ENCODE measurements at regions not wholly inside any gene's neighbourhood (a gene's known extent, or its start where the extent isn't known, plus 50 kb on each side); places are given as distances from the start of the nearest gene placed in this dataset.

DNA sequence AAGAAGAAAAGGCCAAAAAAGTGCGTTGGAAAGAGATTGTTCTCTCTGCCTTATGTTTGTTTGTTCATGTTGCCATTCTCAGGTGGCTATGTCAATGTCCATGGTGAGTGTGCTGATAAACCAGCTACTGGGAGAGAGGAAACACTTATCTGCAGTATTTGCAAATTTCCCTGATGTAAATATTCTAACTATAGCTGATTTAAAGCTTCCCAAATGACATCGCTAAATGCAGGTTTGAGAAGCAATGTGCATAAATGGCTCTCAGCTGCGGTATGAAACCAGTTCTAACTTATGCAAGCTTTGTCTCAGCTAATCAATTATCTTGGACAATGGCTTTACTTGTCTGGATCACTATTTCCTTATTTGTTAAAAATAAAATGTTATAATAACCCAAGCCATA is 312.5 kb upstream of the ANO3 start:
- Histone ChIP-seq H3K79me2 (ENCODE audit: insufficient read depth) (no peaks in the 10 kb centered on the region), H3K9me2 (no peaks in the 10 kb centered on the region), H3F3A (replicated peaks; ENCODE audit: insufficient read depth) (no peaks in the 10 kb centered on the region), H4K20me1 (ENCODE audit: insufficient read depth) (no peaks in the 10 kb centered on the region), H3K27ac (ENCODE audit: low read depth in 2 of 2, low read length in 1 of 2) (no peak overlapping the region), H3K4me2 (no peak overlapping the region), H2AFZ (ENCODE audit: low read depth) (no peak overlapping the region), H3K4me1 (ENCODE audit: control insufficient read depth in 1 of 2, insufficient read depth in 2 of 2, low read depth in 1 of 2, low read length in 1 of 2) (no peaks in the 10 kb centered on the region; a peak in 1 of 4 replicates), H3K36me3 (replicated peaks in 1 of 2; ENCODE audit: control insufficient read depth in 1 of 2, insufficient read depth in 2 of 2, low read length in 1 of 2) (no peaks in the 10 kb centered on the region), H3K27me3 (ENCODE audit: insufficient read depth) (no peaks in the 10 kb centered on the region), H3K4me3 (ENCODE audit: low read depth in 2 of 2, low read length in 1 of 2) (no peak overlapping the region), H3K9ac (no peak overlapping the region), H3K9me3 (no peaks in the 10 kb centered on the region)
- 76% methylated on average over 3 of the region's 3 CpGs for WGBS (ENCODE audit: low lambda C conversion rate)
- DNase-seq = no peak
- TF ChIP-seq RXRA (IDR thresholded peaks at IDR 0.05; ENCODE audit: borderline replicate concordance, low read depth) = no peak
- no peak for TF ChIP-seq POLR2AphosphoS5 (IDR thresholded peaks at IDR 0.05; ENCODE audit: low read depth, low read length)
- TF ChIP-seq JUND (IDR thresholded peaks at IDR 0.05) = no peak
- no peak for TF ChIP-seq GABPA (IDR thresholded peaks at IDR 0.05; ENCODE audit: low read depth)
- no peak for TF ChIP-seq CHD2 (IDR thresholded peaks at IDR 0.05; ENCODE audit: low read length, partially characterized antibody)
- TF ChIP-seq NFIC (IDR thresholded peaks at IDR 0.05; ENCODE audit: borderline replicate concordance) = no peak
- TF ChIP-seq TEAD4 (IDR thresholded peaks at IDR 0.05; ENCODE audit: borderline replicate concordance, insufficient read depth) = no peak
- TF ChIP-seq EZH2phosphoT487 (IDR thresholded peaks at IDR 0.05; ENCODE audit: borderline replicate concordance, low read depth) = no peak
- TF ChIP-seq FOXM1 (IDR thresholded peaks at IDR 0.05; ENCODE audit: low read depth) = no peak
- ChIA-PET POLR2A (no interaction called here), CTCF (no interaction called here)

DNA sequence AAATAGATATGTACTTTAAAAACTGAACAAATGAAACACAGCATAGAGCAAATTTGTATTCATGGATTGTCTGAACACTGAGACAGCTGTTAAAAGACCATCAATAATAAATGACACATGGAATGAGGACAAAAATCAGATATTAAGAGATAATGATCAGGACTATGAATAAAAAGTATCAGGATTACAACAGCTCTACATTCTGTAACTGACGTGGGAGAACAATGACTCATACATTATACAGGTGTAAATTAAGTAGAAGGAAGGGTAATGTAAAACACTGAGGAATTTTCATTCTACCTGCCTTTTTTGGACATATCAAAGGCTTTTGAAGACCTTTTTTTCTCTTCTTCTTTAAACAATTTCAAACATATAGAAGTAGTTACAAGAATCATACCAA is 310.9 kb upstream of the ANO3 start:
- POLR2A ChIA-PET = no interaction called here

More for the DNA sequence above, 310.9 kb upstream of the ANO3 start:
- Histone ChIP-seq H3K27me3 (ENCODE audit: insufficient read depth) (no peaks in the 10 kb centered on the region), H3K36me3 (replicated peaks in 1 of 2; ENCODE audit: control insufficient read depth in 1 of 2, insufficient read depth in 2 of 2, low read length in 1 of 2) (no peaks in the 10 kb centered on the region), H3K27ac (ENCODE audit: low read depth in 2 of 2, low read length in 1 of 2) (no peak overlapping the region), H3K4me1 (ENCODE audit: control insufficient read depth in 1 of 2, insufficient read depth in 2 of 2, low read depth in 1 of 2, low read length in 1 of 2) (no peaks in the 10 kb centered on the region; a peak in 1 of 4 replicates), H3K9ac (no peak overlapping the region), H3K9me3 (no peaks in the 10 kb centered on the region), H4K20me1 (ENCODE audit: insufficient read depth) (no peaks in the 10 kb centered on the region), H3F3A (replicated peaks; ENCODE audit: insufficient read depth) (no peaks in the 10 kb centered on the region), H3K79me2 (ENCODE audit: insufficient read depth) (no peaks in the 10 kb centered on the region), H3K9me2 (no peaks in the 10 kb centered on the region), H3K4me2 (no peak overlapping the region), H3K4me3 (ENCODE audit: low read depth in 2 of 2, low read length in 1 of 2) (no peak overlapping the region), H2AFZ (ENCODE audit: low read depth) (no peak overlapping the region)
- TF ChIP-seq, protein P1, sequence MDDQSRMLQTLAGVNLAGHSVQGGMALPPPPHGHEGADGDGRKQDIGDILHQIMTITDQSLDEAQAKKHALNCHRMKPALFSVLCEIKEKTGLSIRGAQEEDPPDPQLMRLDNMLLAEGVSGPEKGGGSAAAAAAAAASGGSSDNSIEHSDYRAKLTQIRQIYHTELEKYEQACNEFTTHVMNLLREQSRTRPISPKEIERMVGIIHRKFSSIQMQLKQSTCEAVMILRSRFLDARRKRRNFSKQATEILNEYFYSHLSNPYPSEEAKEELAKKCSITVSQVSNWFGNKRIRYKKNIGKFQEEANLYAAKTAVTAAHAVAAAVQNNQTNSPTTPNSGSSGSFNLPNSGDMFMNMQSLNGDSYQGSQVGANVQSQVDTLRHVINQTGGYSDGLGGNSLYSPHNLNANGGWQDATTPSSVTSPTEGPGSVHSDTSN (IDR thresholded peaks at IDR 0.05) = no peak
- TF ChIP-seq TEAD4 (IDR thresholded peaks at IDR 0.05; ENCODE audit: borderline replicate concordance, insufficient read depth) (no peak), NFIC (IDR thresholded peaks at IDR 0.05; ENCODE audit: borderline replicate concordance) (no peak), RAD21 (IDR thresholded peaks at IDR 0.05; ENCODE audit: low read length) (no peak), MXI1 (IDR thresholded peaks at IDR 0.05; ENCODE audit: low read depth, low read length) (no peak)
- TF ChIP-seq, protein P2, sequence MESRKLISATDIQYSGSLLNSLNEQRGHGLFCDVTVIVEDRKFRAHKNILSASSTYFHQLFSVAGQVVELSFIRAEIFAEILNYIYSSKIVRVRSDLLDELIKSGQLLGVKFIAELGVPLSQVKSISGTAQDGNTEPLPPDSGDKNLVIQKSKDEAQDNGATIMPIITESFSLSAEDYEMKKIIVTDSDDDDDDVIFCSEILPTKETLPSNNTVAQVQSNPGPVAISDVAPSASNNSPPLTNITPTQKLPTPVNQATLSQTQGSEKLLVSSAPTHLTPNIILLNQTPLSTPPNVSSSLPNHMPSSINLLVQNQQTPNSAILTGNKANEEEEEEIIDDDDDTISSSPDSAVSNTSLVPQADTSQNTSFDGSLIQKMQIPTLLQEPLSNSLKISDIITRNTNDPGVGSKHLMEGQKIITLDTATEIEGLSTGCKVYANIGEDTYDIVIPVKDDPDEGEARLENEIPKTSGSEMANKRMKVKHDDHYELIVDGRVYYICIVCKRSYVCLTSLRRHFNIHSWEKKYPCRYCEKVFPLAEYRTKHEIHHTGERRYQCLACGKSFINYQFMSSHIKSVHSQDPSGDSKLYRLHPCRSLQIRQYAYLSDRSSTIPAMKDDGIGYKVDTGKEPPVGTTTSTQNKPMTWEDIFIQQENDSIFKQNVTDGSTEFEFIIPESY (IDR thresholded peaks at IDR 0.05; ENCODE audit: borderline replicate concordance, low read depth) = no peak
- TF ChIP-seq, protein P3, sequence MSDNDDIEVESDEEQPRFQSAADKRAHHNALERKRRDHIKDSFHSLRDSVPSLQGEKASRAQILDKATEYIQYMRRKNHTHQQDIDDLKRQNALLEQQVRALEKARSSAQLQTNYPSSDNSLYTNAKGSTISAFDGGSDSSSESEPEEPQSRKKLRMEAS (IDR thresholded peaks at IDR 0.05; ENCODE audit: low read depth) = no peak
- TF ChIP-seq, protein P4, sequence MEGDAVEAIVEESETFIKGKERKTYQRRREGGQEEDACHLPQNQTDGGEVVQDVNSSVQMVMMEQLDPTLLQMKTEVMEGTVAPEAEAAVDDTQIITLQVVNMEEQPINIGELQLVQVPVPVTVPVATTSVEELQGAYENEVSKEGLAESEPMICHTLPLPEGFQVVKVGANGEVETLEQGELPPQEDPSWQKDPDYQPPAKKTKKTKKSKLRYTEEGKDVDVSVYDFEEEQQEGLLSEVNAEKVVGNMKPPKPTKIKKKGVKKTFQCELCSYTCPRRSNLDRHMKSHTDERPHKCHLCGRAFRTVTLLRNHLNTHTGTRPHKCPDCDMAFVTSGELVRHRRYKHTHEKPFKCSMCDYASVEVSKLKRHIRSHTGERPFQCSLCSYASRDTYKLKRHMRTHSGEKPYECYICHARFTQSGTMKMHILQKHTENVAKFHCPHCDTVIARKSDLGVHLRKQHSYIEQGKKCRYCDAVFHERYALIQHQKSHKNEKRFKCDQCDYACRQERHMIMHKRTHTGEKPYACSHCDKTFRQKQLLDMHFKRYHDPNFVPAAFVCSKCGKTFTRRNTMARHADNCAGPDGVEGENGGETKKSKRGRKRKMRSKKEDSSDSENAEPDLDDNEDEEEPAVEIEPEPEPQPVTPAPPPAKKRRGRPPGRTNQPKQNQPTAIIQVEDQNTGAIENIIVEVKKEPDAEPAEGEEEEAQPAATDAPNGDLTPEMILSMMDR (IDR thresholded peaks at IDR 0.05) = no peak
- WGBS (ENCODE audit: low lambda C conversion rate) = 40% methylated on average over 1 of the region's 1 CpG
- CTCF ChIA-PET = interaction anchor here (1.2 kb wide), 1 partner anchor 15 kb away, joined by 3 read pairs; no protein-coding TSS in a partner anchor
- no peak for DNase-seq

All from SK-N-SH (cell line).